ENCODE measurements at regions not wholly inside any gene's neighbourhood (a gene's known extent, or its start where the extent isn't known, plus 50 kb on each side); places are given as distances from the start of the nearest gene placed in this dataset.

GRCh38 chr2:235278771-235279355 is 215.0 kb upstream of the AGAP1 start:
- Histone ChIP-seq H3K4me2 (no peak overlapping the region), H3K9me2 (ENCODE audit: insufficient read depth) (peaks cover 3% of the 10 kb centered on the region; the same call in 1 of the 2 replicates), H3K36me3 (ENCODE audit: insufficient read depth) (no peaks in the 10 kb centered on the region), H3K27me3 (ENCODE audit: insufficient read depth) (no peaks in the 10 kb centered on the region), H3K27ac (ENCODE audit: low read depth) (no peak overlapping the region), H3K79me2 (replicated peaks; ENCODE audit: insufficient read depth) (no peaks in the 10 kb centered on the region), H3K4me1 (ENCODE audit: insufficient read depth) (peaks cover 5% of the 10 kb centered on the region), H3K4me3 (no peak overlapping the region), H4K20me1 (replicated peaks; ENCODE audit: insufficient read depth) (no peaks in the 10 kb centered on the region), H2AFZ (no peak overlapping the region), H3F3A (replicated peaks; ENCODE audit: low read depth) (no peaks in the 10 kb centered on the region)
- no peak for TF ChIP-seq CREB1 (CRISPR knock-in tag; IDR thresholded peaks at IDR 0.05; ENCODE audit: low read depth)
- TF ChIP-seq ZNF462 (CRISPR knock-in tag; IDR thresholded peaks at IDR 0.05), result no peak
- TF ChIP-seq EZH2phosphoT487 (IDR thresholded peaks at IDR 0.05; ENCODE audit: unreplicated experiment), result no peak
- TF ChIP-seq ETS1 (IDR thresholded peaks at IDR 0.05), result no peak
- Mint-ChIP-seq H3K36me3 (ENCODE audit: low read depth) (no peaks in the 10 kb centered on the region), H3K4me3 (no peak overlapping the region), H3K9me3 (no peaks in the 10 kb centered on the region), H3K4me1 (peaks cover 2% of the 10 kb centered on the region; the same call in 1 of the 3 replicates), H3K27me3 (ENCODE audit: insufficient read depth, low read depth, poor library complexity) (peaks cover 2% of the 10 kb centered on the region), H3K27ac (no peak overlapping the region)
- no peak for ATAC-seq
- no peak for DNase-seq (ENCODE audit: low spot score)

DNA sequence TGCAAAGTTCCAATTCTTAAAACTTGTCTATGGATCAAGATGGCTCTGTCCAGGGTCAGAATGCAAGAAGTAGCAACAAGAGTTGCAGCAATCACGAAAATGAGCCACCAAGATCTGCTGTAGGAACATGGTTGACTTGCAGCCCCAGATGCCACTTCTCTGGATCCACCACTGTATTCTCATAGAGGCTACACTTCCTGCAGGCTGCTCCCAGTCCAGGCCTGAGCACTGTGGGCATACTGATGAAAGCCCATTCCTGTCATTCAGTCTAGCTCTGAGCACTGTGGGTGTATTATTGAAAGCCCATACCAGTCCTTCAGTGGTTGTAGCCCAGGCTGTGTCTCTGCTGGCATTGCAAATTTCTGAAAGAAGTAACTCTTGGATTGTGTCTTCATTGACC is 213.9 kb upstream of the AGAP1 start:
- no peaks in the 10 kb centered on the region for H3K4me1 ChIP-seq (ENCODE audit: insufficient read depth)
- no peaks in the 10 kb centered on the region for H3K4me1 Mint-ChIP-seq
- ATAC-seq, result no peak
- TF ChIP-seq EZH2 (IDR thresholded peaks at IDR 0.05; ENCODE audit: low read depth, unreplicated experiment), result no peak
- no peak for TF ChIP-seq EZH2phosphoT487 (IDR thresholded peaks at IDR 0.05; ENCODE audit: unreplicated experiment)
- TF ChIP-seq NANOG (IDR thresholded peaks at IDR 0.05; ENCODE audit: borderline replicate concordance), result no peak
- TF ChIP-seq POLR2AphosphoS5 (IDR thresholded peaks at IDR 0.05; ENCODE audit: low read depth), result no peak
- TF ChIP-seq CTCF (conservative IDR thresholded peaks at IDR 0.05; ENCODE audit: low read depth in 2 of 2), result no peak
- TF ChIP-seq STAT1 (IDR thresholded peaks at IDR 0.05; ENCODE audit: unreplicated experiment), result no peak

More for the DNA sequence above, 213.9 kb upstream of the AGAP1 start:
- Mint-ChIP-seq H3K36me3 (ENCODE audit: low read depth) (no peaks in the 10 kb centered on the region), H3K27me3 (ENCODE audit: insufficient read depth, low read depth, poor library complexity) (peaks cover 2% of the 10 kb centered on the region), H3K27ac (no peak overlapping the region), H3K9me3 (no peaks in the 10 kb centered on the region), H3K4me3 (no peak overlapping the region)
- Histone ChIP-seq H3K4me2 (no peak overlapping the region), H3K27ac (ENCODE audit: low read depth) (no peak overlapping the region), H3K4me3 (no peak overlapping the region), H3K36me3 (ENCODE audit: insufficient read depth) (no peaks in the 10 kb centered on the region), H3K9me2 (ENCODE audit: insufficient read depth) (peaks cover 3% of the 10 kb centered on the region; the same call in 1 of the 2 replicates), H3K79me2 (replicated peaks; ENCODE audit: insufficient read depth) (no peaks in the 10 kb centered on the region), H3F3A (replicated peaks; ENCODE audit: low read depth) (no peaks in the 10 kb centered on the region), H4K20me1 (replicated peaks; ENCODE audit: insufficient read depth) (no peaks in the 10 kb centered on the region), H3K27me3 (ENCODE audit: insufficient read depth) (no peaks in the 10 kb centered on the region), H2AFZ (no peak overlapping the region)
- no peak for DNase-seq (ENCODE audit: low spot score)

Measured in GM23338 (cell line).